ENCODE measurements at regions not wholly inside any gene's neighbourhood (a gene's known extent, or its start where the extent isn't known, plus 50 kb on each side); places are given as distances from the start of the nearest gene placed in this dataset.

GRCh38 chr13:99903140-99903539 lies 68.4 kb downstream of the ZIC5 start:
- no peak overlapping the region for H3K18ac ChIP-seq (ENCODE audit: insufficient read length, low read depth, low read length)
- H3K23me2 ChIP-seq (ENCODE audit: insufficient read length, low read depth, low read length, poor library complexity, severe bottlenecking), result no peaks in the 10 kb centered on the region
- DNase-seq, result no peak
- H3K79me1 ChIP-seq (ENCODE audit: insufficient read depth, low read depth, low read length, poor library complexity, severe bottlenecking), result no peaks in the 10 kb centered on the region
- no peak overlapping the region for H2BK5ac ChIP-seq (ENCODE audit: insufficient read length, low read length)
- H3K9me3 ChIP-seq (ENCODE audit: control insufficient read depth, low read depth, low read length), result no peaks in the 10 kb centered on the region
- no peak overlapping the region for H4K91ac ChIP-seq (ENCODE audit: insufficient read length, low read depth, low read length)
- no peak overlapping the region for H3K4me2 ChIP-seq (ENCODE audit: insufficient read depth, insufficient read length, low read length)
- H2BK20ac ChIP-seq (ENCODE audit: low read depth, low read length, poor library complexity, severe bottlenecking), result no peak overlapping the region
- no peak overlapping the region for H2BK12ac ChIP-seq (ENCODE audit: insufficient read length, low read depth, low read length)
- no peak overlapping the region for H3K27ac ChIP-seq (ENCODE audit: insufficient read length, low read depth, low read length)
- no peaks in the 10 kb centered on the region for H4K20me1 ChIP-seq (ENCODE audit: control insufficient read depth, insufficient read depth, insufficient read length)
- H3K4me1 ChIP-seq (ENCODE audit: insufficient read depth, low read length), result peaks cover 2% of the 10 kb centered on the region; the same call in 1 of the 2 replicates
- H2AFZ ChIP-seq (ENCODE audit: low read length), result no peak overlapping the region
- no peak for TF ChIP-seq CTCF (conservative IDR thresholded peaks at IDR 0.05)
- H3K4me3 Mint-ChIP-seq, result no peak overlapping the region
- no peak overlapping the region for H4K5ac ChIP-seq (ENCODE audit: insufficient read length, low read depth, low read length)
- no peaks in the 10 kb centered on the region for H3K36me3 Mint-ChIP-seq (ENCODE audit: insufficient read depth in 1 of 3, low read depth in 3 of 3)
- H3K9ac ChIP-seq (ENCODE audit: extremely low read depth, insufficient read length, low read length), result no peak overlapping the region
- H3K9me3 Mint-ChIP-seq, result no peaks in the 10 kb centered on the region
- WGBS (ENCODE audit: extremely low coverage, insufficient read length, low lambda C conversion rate), result 100% methylated on average over 1 of the region's 7 CpGs
- no peak overlapping the region for H3T11ph ChIP-seq (ENCODE audit: low read length)
- H3K27me3 ChIP-seq (ENCODE audit: insufficient read depth, low read length), result no peaks in the 10 kb centered on the region
- no peak overlapping the region for H3K23ac ChIP-seq (ENCODE audit: insufficient read length, low read depth, low read length)
- H2BK120ac ChIP-seq (ENCODE audit: low read depth, low read length, poor library complexity, severe bottlenecking), result no peak overlapping the region
- H3K56ac ChIP-seq (ENCODE audit: insufficient read length, low read depth, low read length), result no peak overlapping the region
- H3K4ac ChIP-seq (ENCODE audit: low read depth, low read length), result no peak overlapping the region
- H3K27ac Mint-ChIP-seq, result no peak overlapping the region; a peak in 1 of 7 replicates
- H3K4me1 Mint-ChIP-seq, result peaks cover 59 to 63% of the 10 kb centered on the region in 2 experiments
- no peak overlapping the region for H2BK15ac ChIP-seq (ENCODE audit: low read depth, low read length)
- H4K8ac ChIP-seq (replicated peaks; ENCODE audit: insufficient read length, low read depth, low read length), result no peak overlapping the region
- no peak overlapping the region for H2AK5ac ChIP-seq (ENCODE audit: insufficient read length, low read length)
- H3K14ac ChIP-seq (ENCODE audit: insufficient read depth, low read length), result no peak overlapping the region; the same call in 1 of the 2 replicates
- H3K27me3 Mint-ChIP-seq (ENCODE audit: low read depth), result no peaks in the 10 kb centered on the region
- no peaks in the 10 kb centered on the region for H3K79me2 ChIP-seq (ENCODE audit: insufficient read depth, low read length)

All from H9 (cell line).